ENCODE measurements at regions not wholly inside any gene's neighbourhood (a gene's known extent, or its start where the extent isn't known, plus 50 kb on each side); places are given as distances from the start of the nearest gene placed in this dataset.
A peak's percentile ranks its signal among the peaks of the same experiment; 100 is the strongest.

- no peaks in the 10 kb centered on the region for H3K9me3 Mint-ChIP-seq (ENCODE audit: low read depth)
These were observed 88.3 kb upstream of the UNC5C start for GRCh38 chr4:95637043-95637600.

GRCh38 chr4:95636061-95636460, 87.3 kb upstream of the UNC5C start:
- H3K36me3 Mint-ChIP-seq (ENCODE audit: low read depth): no peaks in the 10 kb centered on the region
- no peaks in the 10 kb centered on the region for H3K9me3 Mint-ChIP-seq (ENCODE audit: low read depth)
- no peak overlapping the region for H3K4me3 Mint-ChIP-seq (ENCODE audit: unreplicated experiment)
- no peak overlapping the region for H3K27ac Mint-ChIP-seq (ENCODE audit: unreplicated experiment)
- no peak for TF ChIP-seq CTCF (IDR thresholded peaks at IDR 0.05)
- no peak for DNase-seq (ENCODE audit: low spot score)
- peaks cover 10% of the 10 kb centered on the region for H3K4me1 Mint-ChIP-seq (ENCODE audit: low read depth)
- H3K27me3 Mint-ChIP-seq (ENCODE audit: low read depth): no peaks in the 10 kb centered on the region

More at GRCh38 chr4:95637043-95637600, 88.3 kb upstream of the UNC5C start:
- H3K27ac Mint-ChIP-seq (ENCODE audit: unreplicated experiment): no peak overlapping the region
- no peak overlapping the region for H3K4me3 Mint-ChIP-seq (ENCODE audit: unreplicated experiment)
- no peaks in the 10 kb centered on the region for H3K27me3 Mint-ChIP-seq (ENCODE audit: low read depth)
- no peak for DNase-seq (ENCODE audit: low spot score)
- TF ChIP-seq CTCF (IDR thresholded peaks at IDR 0.05): peak; percentile 75
- peaks cover 10% of the 10 kb centered on the region for H3K4me1 Mint-ChIP-seq (ENCODE audit: low read depth)
- no peaks in the 10 kb centered on the region for H3K36me3 Mint-ChIP-seq (ENCODE audit: low read depth)

DNA sequence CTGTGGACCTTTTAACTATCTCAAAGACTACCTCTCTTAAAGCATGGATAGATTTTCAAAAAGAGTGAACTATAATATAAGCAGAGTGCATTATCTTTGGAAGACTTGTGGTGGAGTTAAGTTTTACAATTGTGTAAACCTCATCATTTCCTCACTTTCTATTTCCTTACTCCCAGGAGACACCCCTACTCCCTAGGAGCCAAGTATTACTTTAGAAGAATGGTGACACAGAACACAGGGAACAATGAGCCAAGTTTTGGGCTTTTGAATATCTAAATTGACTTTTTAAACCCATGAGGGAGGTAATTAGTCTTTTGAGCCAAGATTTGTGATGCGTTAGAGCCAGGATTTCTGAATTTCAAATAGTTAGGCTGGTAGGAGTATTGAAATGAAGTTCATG, 78.9 kb upstream of the UNC5C start:
- Mint-ChIP-seq H3K9me3 (ENCODE audit: low read depth) (no peaks in the 10 kb centered on the region), H3K4me3 (ENCODE audit: unreplicated experiment) (no peak overlapping the region), H3K4me1 (ENCODE audit: low read depth) (peaks cover 11% of the 10 kb centered on the region), H3K27ac (ENCODE audit: unreplicated experiment) (no peak overlapping the region), H3K36me3 (ENCODE audit: low read depth) (no peaks in the 10 kb centered on the region), H3K27me3 (ENCODE audit: low read depth) (no peaks in the 10 kb centered on the region)
- no peak for TF ChIP-seq CTCF (IDR thresholded peaks at IDR 0.05)
- no peak for DNase-seq (ENCODE audit: low spot score)

- Mint-ChIP-seq H3K27ac (ENCODE audit: unreplicated experiment) (no peak overlapping the region), H3K27me3 (ENCODE audit: low read depth) (no peaks in the 10 kb centered on the region)
These were observed 78.3 kb upstream of the UNC5C start for GRCh38 chr4:95627024-95627605.

DNA sequence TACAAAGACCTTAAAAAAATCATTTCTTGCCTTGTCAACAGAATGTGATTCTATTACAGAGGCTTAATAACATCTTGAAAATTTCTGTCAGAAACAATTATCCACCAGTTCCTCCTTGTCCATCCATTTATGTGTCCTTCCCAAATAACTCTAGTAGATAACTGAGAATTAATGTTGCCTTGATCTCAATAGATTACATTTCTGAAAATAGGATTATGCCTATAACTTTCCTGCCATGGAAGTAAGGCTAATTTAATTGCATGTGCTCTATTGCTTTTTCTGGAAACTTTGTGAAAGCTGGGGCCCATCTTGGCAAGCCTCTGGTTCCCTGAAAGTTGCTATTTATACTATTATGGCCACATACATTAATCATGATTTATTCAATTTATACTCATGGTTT, 76.2 kb upstream of the UNC5C start:
- no peak for DNase-seq (ENCODE audit: low spot score)
- Mint-ChIP-seq H3K27me3 (ENCODE audit: low read depth) (no peaks in the 10 kb centered on the region), H3K27ac (ENCODE audit: unreplicated experiment) (no peak overlapping the region), H3K4me1 (ENCODE audit: low read depth) (peaks cover 12% of the 10 kb centered on the region), H3K4me3 (ENCODE audit: unreplicated experiment) (no peak overlapping the region), H3K36me3 (ENCODE audit: low read depth) (no peaks in the 10 kb centered on the region), H3K9me3 (ENCODE audit: low read depth) (no peaks in the 10 kb centered on the region)
- no peak for TF ChIP-seq CTCF (IDR thresholded peaks at IDR 0.05)

More at GRCh38 chr4:95627024-95627605, 78.3 kb upstream of the UNC5C start:
- H3K4me1 Mint-ChIP-seq (ENCODE audit: low read depth): peaks cover 12% of the 10 kb centered on the region
- no peaks in the 10 kb centered on the region for H3K9me3 Mint-ChIP-seq (ENCODE audit: low read depth)
- DNase-seq (ENCODE audit: low spot score): no peak
- no peak for TF ChIP-seq CTCF (IDR thresholded peaks at IDR 0.05)
- no peak overlapping the region for H3K4me3 Mint-ChIP-seq (ENCODE audit: unreplicated experiment)
- no peaks in the 10 kb centered on the region for H3K36me3 Mint-ChIP-seq (ENCODE audit: low read depth)

Measured in chondrocyte (in vitro differentiated cells).